Gastroesophageal sphincter (tissue), 3 donors: ENCODE measurements at regions not wholly inside any gene's neighbourhood (a gene's known extent, or its start where the extent isn't known, plus 50 kb on each side); places are given as distances from the start of the nearest gene placed in this dataset.

Experiments used
- CTCF ChIP-seq, 4 experiments: fragments of 200-600 bp in 2 of 4; fragments of 450-650 bp in 2 of 4; sonication (generic) in 1 of 4; IDR thresholded peaks; one replicate each; pipeline ENCODE4 v1.5.1; 2017 to 2019; ENCODE audit warnings: antibody characterized with exemption in 4 of 4, mild to moderate bottlenecking in 2 of 4, moderate library complexity in 2 of 4
- EP300 ChIP-seq: sonication (generic); formaldehyde crosslinking; IDR thresholded peaks from one replicate; pipeline ENCODE4 v1.6.1; 2017; ENCODE audit warnings: antibody characterized with exemption, mild to moderate bottlenecking
- POLR2A ChIP-seq, 2 donors: fragments of 450-650 bp; IDR thresholded peaks; one replicate each; pipeline ENCODE4 v1.6.1; 2017; ENCODE audit warnings: antibody characterized with exemption in 2 of 2, mild to moderate bottlenecking in 2 of 2, moderate library complexity in 1 of 2
- POLR2AphosphoS5 ChIP-seq: sonication (generic); formaldehyde crosslinking; IDR thresholded peaks from one replicate; pipeline ENCODE4 v1.6.1; 2017; ENCODE audit warnings: antibody characterized with exemption

- TF ChIP-seq POLR2A (IDR thresholded peaks at IDR 0.05): no peak
- no peak for TF ChIP-seq POLR2AphosphoS5
- no peak for TF ChIP-seq CTCF (IDR thresholded peaks at IDR 0.05)
- TF ChIP-seq EP300: no peak
These were observed 110.3 kb downstream of the UCHL1 start for GRCh38 chr4:41366911-41367517.
